Endodermal cell (in vitro differentiated cells): ENCODE measurements at regions not wholly inside any gene's neighbourhood (a gene's known extent, or its start where the extent isn't known, plus 50 kb on each side); places are given as distances from the start of the nearest gene placed in this dataset.

Experiments
- DNase-seq: peaks from one replicate; pipeline ENCODE4 v3.0.0-alpha.2; 2017
- H3K27ac ChIP-seq: 2 replicates; pipeline ENCODE4 v1.5.1; 2013; ENCODE audit warnings: mild to moderate bottlenecking, low read depth, low read length, moderate library complexity
- H3K27me3 ChIP-seq: 2 replicates; pipeline ENCODE4 v1.6.1; 2013; ENCODE audit warnings: mild to moderate bottlenecking, low read length, moderate library complexity; ENCODE audit not compliant: insufficient read depth, control insufficient read depth, poor library complexity, severe bottlenecking
- H3K36me3 ChIP-seq: 2 replicates; pipeline ENCODE4 v1.7.0; 2013; ENCODE audit warnings: mild to moderate bottlenecking, low read length, moderate library complexity; ENCODE audit not compliant: control insufficient read depth, insufficient read depth
- H3K4me1 ChIP-seq: one replicate; pipeline ENCODE4 v1.7.0; 2013; ENCODE audit warnings: low read length; ENCODE audit not compliant: control insufficient read depth, insufficient read depth
- H3K4me3 ChIP-seq: 2 replicates; pipeline ENCODE4 v1.5.1; 2013; ENCODE audit warnings: mild to moderate bottlenecking, low read length, moderate library complexity
- H3K9ac ChIP-seq: 2 replicates; pipeline ENCODE4 v1.6.1; 2013; ENCODE audit warnings: mild to moderate bottlenecking, low read length, moderate library complexity; ENCODE audit not compliant: poor library complexity, severe bottlenecking; ENCODE audit errors: extremely low read depth
- H3K9me3 ChIP-seq: 2 replicates; pipeline ENCODE4 v1.6.1; 2013; ENCODE audit warnings: mild to moderate bottlenecking, low read length, moderate library complexity; ENCODE audit not compliant: control insufficient read depth
- H3K27ac Mint-ChIP-seq: 2 replicates; pipeline ENCODE4 v1.8.0; 2020; ENCODE audit warnings: mixed read lengths
- H3K27me3 Mint-ChIP-seq: 2 replicates; pipeline ENCODE4 v1.8.0; 2021; ENCODE audit warnings: mild to moderate bottlenecking, mixed read lengths; ENCODE audit not compliant: insufficient read depth
- H3K36me3 Mint-ChIP-seq: 2 replicates; pipeline ENCODE4 v1.8.0; 2020; ENCODE audit warnings: low read depth, mixed read lengths
- H3K4me1 Mint-ChIP-seq: 2 replicates; pipeline ENCODE4 v1.8.0; 2020; ENCODE audit warnings: mixed read lengths
- H3K4me3 Mint-ChIP-seq: 2 replicates; pipeline ENCODE4 v1.8.0; 2020; ENCODE audit warnings: mild to moderate bottlenecking, moderate library complexity, mixed read lengths
- H3K9me3 Mint-ChIP-seq: 2 replicates; pipeline ENCODE4 v1.8.0; 2020; ENCODE audit warnings: mild to moderate bottlenecking, mixed read lengths
- WGBS, 2 experiments: methylation state at CpG; one replicate each; pipeline versions ENCODE4 v1.1.5 to v1.1.7; 2013; ENCODE audit warnings: missing lambda C conversion rate in 2 of 2, mixed read lengths in 1 of 2; ENCODE audit not compliant: insufficient coverage in 1 of 2, insufficient read length in 1 of 2; 5-methylcytosine and 5-hydroxymethylcytosine counted together
- TF ChIP-seq, protein P1 (sequence below): fragments of 200-600 bp; sonication (generic); conservative IDR thresholded peaks from 2 replicates; pipeline ENCODE4 v1.5.0; 2021; ENCODE audit warnings: antibody characterized with exemption, mild to moderate bottlenecking

DNA sequence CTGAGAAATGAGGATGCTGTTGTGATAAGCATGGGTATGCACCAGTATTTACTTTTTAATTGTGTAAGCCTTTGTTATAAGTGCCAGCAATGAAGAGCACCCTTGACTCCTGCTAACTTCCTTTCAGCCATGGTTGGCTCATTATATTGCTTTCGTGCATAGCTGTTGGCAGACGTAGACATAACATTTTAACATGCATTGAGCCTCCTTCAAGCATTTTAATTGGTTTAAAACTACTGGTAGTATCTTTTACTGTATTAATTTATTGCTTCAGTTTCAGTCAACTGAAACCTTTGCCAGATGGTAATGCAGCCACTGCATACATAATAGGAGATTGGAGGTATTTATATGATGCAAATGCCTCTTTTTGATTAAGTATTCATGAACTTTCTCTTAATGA, 1285.4 kb downstream of the PCDH18 start:
- Mint-ChIP-seq H3K4me3 (no peak overlapping the region), H3K4me1 (no peaks in the 10 kb centered on the region), H3K36me3 (no peaks in the 10 kb centered on the region), H3K27me3 (no peaks in the 10 kb centered on the region), H3K9me3 (no peaks in the 10 kb centered on the region), H3K27ac (no peak overlapping the region)
- TF ChIP-seq, protein P1, sequence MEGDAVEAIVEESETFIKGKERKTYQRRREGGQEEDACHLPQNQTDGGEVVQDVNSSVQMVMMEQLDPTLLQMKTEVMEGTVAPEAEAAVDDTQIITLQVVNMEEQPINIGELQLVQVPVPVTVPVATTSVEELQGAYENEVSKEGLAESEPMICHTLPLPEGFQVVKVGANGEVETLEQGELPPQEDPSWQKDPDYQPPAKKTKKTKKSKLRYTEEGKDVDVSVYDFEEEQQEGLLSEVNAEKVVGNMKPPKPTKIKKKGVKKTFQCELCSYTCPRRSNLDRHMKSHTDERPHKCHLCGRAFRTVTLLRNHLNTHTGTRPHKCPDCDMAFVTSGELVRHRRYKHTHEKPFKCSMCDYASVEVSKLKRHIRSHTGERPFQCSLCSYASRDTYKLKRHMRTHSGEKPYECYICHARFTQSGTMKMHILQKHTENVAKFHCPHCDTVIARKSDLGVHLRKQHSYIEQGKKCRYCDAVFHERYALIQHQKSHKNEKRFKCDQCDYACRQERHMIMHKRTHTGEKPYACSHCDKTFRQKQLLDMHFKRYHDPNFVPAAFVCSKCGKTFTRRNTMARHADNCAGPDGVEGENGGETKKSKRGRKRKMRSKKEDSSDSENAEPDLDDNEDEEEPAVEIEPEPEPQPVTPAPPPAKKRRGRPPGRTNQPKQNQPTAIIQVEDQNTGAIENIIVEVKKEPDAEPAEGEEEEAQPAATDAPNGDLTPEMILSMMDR: no peak
- no peak for DNase-seq
- H3K27ac ChIP-seq: no peak overlapping the region
- WGBS, 2 experiments: 85% methylated on average over 2 of the region's 2 CpGs; no CpG with 5 or more reads in 1 of the 2 experiments
- no peak overlapping the region for H3K4me3 ChIP-seq
- H3K36me3 ChIP-seq: no peaks in the 10 kb centered on the region
- no peaks in the 10 kb centered on the region for H3K9me3 ChIP-seq
- no peaks in the 10 kb centered on the region for H3K4me1 ChIP-seq
- H3K9ac ChIP-seq: no peak overlapping the region
- H3K27me3 ChIP-seq: no peaks in the 10 kb centered on the region

DNA sequence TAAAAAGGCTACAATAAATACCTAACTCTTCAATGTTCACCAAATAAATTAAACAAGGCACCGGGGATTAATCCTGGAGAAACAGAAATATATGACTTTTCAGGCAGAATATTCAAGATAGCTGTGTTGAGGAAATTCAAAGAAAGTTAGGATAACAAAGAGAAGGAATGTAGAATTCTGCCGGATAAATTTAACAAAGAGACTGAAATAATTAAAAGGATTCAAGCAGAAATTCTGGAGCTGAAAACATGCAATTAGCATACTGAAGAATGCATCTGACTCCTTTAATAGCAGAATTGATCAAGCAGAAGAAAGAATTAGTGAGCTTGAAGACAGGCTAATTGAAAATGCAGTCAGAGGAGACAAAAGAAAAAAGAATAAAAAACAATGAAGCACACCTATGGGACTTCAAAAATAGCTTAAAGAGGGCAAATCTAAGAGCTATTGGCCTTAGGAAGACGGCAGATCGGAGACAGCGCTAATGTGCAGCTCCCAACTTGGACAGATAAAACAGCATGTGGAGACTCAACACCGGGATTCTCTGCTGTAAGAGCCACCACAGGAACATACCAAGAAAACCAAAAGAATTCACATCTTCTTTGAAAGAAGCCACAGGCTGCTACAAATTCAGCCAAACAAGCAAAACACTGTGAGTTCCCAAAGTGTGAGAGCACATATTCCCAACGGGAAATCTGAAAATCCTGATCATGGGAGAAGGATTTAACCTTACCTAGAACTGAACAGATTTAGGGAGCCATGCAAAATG, 1290.9 kb downstream of the PCDH18 start:
- Histone ChIP-seq H3K4me3 (no peak overlapping the region), H3K9ac (no peak overlapping the region), H3K9me3 (peaks cover 15% of the 10 kb centered on the region), H3K4me1 (no peaks in the 10 kb centered on the region), H3K27ac (no peak overlapping the region), H3K36me3 (no peaks in the 10 kb centered on the region), H3K27me3 (no peaks in the 10 kb centered on the region)
- Mint-ChIP-seq H3K36me3 (peaks cover 3% of the 10 kb centered on the region), H3K27ac (no peak overlapping the region), H3K4me1 (no peaks in the 10 kb centered on the region), H3K9me3 (peaks cover 22% of the 10 kb centered on the region), H3K4me3 (no peak overlapping the region), H3K27me3 (no peaks in the 10 kb centered on the region)
- 85 to 94% methylated on average over 5 to 7 of the region's 7 CpGs for WGBS, 2 experiments
- TF ChIP-seq, protein P1: no peak
- no peak for DNase-seq

DNA sequence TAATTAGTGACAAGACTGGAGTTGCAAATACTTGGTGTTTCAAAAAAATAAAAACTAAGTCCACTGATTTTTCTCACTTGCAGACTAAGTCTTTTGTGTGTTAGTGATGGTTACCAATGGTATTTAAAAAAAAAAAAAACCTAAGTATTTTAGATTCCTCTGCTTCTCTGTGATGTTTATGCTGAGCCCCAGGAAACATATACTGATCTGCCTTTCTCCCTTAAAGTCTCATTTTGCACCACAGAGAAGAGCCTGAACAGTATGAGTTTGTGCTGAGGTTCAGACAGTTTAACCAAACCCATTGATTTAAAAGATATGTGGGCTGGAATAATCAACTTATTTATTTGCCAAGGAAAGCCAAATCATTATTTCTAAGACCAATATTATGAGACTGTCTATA, 1305.0 kb downstream of the PCDH18 start:
- H3K27ac ChIP-seq: no peak overlapping the region
- Mint-ChIP-seq H3K36me3 (no peaks in the 10 kb centered on the region), H3K4me1 (peaks cover 3% of the 10 kb centered on the region), H3K27ac (no peak overlapping the region), H3K9me3 (no peaks in the 10 kb centered on the region), H3K27me3 (no peaks in the 10 kb centered on the region), H3K4me3 (no peak overlapping the region)
- H3K4me1 ChIP-seq: no peaks in the 10 kb centered on the region
- no peaks in the 10 kb centered on the region for H3K9me3 ChIP-seq
- TF ChIP-seq, protein P1: no peak
- H3K4me3 ChIP-seq: no peak overlapping the region
- no peak overlapping the region for H3K9ac ChIP-seq
- no peaks in the 10 kb centered on the region for H3K36me3 ChIP-seq
- no peak for DNase-seq
- H3K27me3 ChIP-seq: no peaks in the 10 kb centered on the region
